Ureter (tissue), 1 donor: ENCODE measurements at regions not wholly inside any gene's neighbourhood (a gene's known extent, or its start where the extent isn't known, plus 50 kb on each side); places are given as distances from the start of the nearest gene placed in this dataset.

Experiments
- DNase-seq: peaks from one replicate; pipeline ENCODE4 v3.0.0-alpha.2; 2020; ENCODE audit warnings: low spot score
- donor health status: DM: yes; HTN: yes; CAD: no.

DNA sequence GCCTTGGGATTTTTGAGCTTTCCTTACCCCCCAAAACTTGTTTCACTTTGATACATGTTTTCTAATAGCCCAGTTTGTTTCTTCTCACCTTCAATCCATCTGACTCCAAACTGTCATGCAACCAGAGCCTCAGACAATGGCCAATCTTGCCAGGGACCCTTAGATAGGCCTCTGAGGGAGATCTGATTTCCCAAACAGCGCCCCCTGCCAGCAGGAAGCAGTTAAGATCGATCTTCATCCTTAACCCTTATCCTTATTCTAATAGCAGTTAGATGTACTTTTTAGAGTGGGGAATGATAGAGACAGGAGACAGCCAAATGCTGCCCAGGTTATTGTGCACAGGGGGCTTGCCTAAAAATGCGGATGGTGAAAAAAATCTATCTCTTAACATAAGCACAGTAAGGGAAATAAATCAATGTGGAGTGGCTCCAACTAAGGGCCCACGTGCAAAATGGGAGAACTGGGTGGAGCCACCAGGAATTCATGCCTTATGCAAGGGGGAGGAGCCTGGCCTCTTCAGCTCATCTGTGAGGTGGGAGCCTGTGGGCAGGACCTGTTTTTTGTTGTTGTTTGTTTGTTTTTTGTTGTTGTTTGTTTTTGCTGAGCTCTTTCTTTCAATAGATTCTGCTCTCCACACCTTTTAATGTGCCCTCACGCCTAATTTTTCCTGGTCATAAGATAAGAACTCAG, 833.6 kb upstream of the AGA start:
- DNase-seq, result no peak

DNA sequence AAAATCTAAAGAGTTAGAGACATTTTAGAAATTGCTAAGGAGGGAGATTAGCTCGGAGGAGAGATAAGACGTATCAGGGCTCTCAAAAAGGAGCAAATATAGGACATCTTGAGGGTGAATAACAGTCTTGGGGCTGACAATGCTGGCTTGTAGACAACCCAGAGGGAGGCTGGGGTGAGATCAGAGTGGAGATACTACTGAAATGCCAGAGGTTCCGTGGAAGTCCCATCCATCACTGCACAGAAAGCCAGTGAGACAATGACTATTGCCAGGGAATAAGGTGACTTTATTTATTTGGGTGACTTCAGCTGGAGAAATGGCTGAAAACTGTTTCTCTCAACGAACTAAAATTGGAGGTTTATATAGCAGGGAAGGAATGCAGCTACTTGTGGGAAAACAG, 838.1 kb upstream of the AGA start:
- no peak for DNase-seq

DNA sequence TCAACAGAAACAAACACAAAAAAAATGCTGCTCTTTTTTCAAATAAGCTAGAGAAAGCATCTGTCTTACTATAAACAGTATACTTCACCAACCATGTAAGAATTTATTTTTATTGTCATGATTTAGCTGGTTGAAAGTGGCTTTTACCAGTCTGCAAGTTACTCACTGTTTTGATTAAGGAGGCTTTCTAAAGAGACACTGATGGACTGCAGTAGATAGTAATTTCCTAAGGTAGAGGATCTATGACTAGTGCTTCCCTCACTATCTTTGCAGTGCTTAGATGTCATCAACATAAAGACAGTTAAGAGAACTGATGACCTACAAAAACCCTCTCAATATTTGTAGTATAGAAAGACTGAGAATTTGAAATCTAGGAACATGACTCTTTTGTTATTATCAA, 846.2 kb upstream of the AGA start:
- no peak for DNase-seq

DNA sequence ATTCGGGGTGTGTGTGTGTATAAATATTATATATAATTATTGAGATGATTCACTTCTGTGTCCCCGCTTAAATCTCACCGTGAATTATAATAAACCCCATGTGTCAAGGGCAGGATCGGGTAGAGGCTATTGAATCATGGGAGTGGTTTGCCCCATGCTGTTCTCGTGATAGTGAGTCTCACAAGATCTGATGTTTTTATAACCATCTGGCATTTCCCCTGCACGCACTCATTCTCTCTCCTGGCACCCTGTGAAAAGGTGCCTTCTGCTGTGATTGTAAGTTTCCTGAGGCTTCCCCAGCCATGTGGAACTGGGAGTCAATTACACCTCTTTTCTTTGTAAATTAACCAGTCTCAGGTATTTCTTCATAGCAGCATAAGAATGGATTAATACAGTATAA, 851.4 kb upstream of the AGA start:
- no peak for DNase-seq

DNA sequence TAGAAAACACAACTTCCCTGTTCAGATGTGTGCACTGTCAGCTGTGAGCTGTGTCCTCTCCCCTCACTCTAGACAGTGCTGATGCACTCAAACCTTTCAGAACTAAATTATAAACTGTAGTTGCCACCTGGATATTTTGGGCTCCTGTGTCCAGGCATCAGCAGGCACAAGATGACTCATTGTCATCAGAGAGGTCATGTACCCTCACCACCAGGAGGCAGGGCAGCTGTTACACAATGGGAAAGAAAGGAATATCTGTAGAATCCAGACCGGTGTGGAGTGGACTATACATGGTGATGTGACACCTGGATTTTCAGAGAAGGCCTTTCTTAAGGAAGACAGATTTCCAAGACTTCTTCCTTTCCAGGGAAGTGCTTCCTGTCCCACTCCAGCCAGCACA, 854.4 kb upstream of the AGA start:
- DNase-seq, result no peak

DNA sequence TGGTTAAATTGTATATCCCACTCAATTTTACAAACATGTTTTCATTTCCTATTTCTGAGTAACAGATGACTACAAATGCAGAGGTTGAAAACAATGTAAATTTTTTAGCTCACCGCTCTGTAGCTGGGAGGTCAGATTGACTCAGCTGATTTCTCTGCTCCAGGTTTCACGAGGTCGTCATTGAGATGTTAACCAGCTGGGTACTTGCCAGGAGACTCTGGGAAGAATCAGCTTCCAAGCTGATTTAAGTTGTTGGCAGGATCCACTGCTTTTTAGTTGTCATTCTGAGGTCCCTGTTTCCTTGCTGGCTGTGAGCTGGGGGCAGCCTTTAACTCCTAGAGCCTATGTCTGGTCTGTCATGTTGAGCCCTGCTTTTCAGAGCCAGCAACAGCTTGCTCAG, 864.3 kb upstream of the AGA start:
- DNase-seq, result no peak

DNA sequence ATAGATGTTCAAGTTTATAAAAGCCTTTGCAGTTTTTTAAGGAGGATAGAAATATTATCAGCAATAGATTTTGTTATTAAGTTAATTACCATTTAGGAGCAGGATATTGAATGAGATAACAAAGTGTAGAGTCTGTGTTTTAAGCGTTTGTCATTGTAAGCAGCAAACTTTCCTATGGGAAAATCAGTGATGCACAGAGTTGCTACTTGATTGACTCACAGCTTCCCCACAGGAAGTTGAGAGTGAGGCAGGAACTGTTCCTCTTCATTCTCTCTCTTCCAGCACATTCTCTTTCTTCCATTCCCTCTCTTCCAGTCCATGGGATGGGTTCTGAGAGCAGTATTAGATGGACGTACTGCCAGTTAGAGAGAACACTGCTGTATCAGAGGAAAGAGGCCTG, 867.7 kb upstream of the AGA start:
- DNase-seq, result no peak

DNA sequence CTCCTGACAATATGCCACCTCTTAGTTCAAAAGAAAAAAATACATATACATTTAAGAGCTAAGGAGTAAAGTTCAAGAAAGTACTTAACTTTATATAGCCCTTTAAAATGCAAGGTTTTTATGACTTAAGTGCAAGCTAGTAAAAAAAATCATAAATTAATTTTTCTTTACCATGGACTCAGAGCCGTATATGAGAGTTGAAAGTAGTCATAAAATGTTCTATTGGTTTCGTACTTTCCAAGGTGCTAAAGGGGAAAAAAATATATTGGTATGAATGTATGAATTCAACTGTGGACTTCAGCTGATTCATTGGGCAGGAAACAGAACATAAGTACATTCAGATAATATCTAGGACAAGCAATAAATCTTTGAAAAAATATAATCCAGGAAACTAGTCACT, 869.8 kb upstream of the AGA start:
- DNase-seq, result no peak

DNA sequence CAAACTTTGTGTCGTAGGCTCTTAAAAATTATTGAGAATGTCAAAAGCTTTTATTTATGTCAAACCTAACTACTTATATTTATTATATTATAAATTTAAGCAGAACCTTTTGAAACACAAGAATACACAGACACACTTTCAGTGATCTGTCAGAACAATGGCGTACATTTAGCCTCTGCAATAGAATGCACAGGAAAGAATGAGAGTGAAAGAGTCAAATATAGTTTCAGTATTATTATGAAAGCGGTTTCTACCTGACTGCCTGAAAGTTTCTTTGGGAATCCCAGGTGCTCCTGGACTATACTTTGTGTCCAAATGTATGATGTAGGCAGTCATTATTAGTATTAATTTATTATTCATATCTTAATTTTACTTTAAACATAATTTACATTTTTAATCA, 872.0 kb upstream of the AGA start:
- no peak for DNase-seq

DNA sequence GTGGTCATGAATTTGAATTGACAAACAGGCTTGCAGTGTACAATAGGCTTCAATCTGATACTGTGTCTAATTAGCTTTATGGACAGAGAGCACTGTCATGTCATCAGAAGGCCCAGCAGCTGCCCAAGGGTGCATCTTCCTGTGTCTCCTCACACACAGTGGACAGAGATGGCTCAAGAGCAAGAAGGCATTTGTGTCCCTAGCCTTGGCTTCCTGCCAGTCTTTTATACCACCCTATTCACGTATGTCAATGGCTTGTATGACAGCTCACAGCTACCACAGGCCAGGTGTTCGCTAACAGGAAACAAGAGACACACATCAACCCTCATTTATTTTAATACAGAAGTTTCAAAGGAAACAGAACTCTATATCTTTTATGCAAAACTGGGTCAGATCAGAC, 874.0 kb upstream of the AGA start:
- no peak for DNase-seq

DNA sequence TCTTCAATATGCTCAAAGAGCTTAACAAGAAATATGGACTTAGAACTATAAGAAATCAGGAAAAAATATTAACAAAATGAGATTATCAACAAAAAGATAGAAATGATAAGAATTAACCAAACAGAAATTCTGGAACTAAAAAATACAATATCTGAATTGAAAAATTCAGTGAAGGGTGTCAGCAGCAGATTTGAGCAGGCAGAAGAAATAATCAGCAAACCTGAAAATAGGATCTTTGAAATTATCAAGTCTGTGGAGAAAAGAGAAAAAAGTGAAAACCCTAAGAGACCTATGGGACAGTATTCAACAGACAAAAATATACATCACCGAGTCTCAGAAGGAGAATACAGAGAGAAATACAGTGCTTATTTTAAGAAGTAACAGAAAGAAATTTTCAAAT, 877.8 kb upstream of the AGA start:
- DNase-seq, result no peak

DNA sequence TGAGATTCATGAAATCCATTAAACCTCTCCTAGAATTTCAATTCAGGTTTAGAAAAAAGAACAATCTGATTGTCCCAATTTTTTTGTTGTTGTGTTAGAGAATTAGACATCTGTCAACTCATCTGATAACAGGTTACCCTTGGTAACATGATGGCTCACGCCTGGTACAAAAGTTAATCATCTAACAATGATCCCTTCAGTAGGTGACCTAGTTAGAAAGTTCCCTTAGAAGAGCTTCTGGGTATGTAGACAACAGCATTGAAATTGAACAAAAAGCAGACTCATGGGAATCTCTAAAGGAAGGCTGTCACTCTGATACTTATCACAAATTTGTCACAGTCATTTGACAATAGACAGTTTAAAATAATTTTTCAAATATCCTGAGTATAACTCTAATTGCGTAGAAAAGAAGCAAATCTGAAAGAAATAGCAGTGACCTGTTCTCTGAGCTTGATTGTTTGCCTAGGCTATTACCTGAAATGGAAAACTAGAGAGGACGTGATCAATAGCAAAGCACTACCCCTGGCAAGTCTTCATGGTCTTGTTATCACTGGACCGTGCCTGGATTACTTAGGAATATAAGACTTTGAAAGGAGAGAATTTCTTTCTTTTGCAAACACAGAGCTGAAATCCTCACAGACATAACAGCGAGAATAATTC, 880.4 kb upstream of the AGA start:
- no peak for DNase-seq

DNA sequence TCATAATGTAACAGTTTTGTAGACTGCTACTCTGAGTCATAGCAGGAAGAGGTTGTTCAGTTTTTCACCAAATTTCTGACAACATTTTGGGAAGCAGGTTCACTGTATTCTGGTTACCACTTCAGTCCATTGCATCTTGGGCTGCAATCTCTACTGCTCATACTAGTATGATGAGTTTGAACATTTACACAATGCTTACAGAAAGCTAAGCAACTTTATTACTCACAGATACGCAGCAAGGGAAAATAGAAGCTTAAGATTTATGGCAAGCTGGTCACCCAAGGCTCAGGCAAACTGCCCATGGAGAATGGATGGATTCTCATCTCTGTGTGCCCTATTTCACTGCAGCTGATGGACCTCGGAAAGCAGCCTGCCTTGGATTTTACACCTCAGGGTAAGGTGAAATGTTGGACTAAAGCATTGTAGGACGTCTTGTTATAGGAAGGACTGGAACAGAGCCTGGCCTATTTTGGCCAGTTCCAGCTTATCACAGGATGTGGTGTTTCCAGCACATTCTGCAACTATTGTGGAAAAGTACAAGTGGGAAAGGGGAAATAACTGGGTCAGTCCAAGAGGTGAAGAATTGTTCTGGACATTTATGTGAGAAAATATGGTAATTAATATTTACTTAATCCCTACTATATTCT, 887.1 kb upstream of the AGA start:
- DNase-seq, result no peak

DNA sequence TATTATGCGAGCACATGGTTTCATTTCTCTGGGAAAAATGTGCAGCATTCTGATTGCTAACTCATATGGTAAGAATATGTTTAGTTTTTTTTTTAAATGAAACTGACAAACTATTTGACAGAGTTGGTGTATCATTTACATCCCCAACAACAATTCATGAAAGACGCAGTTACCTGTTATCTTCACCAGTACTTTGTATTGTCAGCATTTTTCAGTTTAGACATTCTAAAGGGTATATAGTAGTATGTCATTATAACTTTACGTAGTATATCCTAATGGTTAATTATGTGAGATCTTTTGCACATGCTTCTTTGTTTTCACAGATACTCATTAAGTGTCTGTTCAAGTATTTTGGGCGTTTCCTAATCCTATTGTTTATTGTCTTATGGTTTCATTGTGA, 891.1 kb upstream of the AGA start:
- DNase-seq, result no peak

DNA sequence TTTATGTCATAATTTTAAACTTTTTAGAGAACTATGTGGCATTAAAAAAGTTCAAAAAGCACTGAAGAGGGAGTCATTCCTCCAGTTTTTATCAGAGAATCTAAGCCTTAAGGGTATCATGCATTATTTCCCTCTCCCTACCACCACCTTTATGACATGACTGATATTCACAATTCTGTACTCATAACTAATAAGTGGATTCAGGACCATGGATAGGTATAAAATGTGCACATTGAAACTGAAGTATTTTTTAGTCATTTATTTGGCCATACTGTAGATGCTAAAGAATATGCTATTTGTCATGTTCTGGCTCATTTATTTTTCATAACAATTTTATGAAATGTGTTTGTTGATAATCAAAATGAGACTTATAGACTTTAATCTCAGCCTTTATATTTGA, 897.5 kb upstream of the AGA start:
- no peak for DNase-seq

DNA sequence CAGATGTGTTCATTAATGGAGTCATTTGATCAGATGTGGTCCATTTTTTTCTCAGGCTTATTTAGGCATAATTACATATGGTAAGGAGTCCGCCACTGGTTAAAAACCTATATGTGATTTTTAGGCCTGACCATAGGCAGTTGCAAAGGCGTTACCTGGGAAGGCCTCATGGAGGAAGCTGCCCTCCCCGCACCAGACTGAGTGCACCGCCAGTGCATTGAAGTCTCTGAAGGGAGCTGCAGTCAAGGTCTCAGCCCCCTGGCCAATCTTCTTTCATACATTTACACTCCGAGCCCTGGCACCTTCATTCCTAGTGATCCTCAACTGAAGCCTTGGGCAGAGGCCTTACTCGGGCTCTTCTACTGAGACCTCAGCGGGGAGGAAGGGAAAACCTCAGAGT, 898.2 kb upstream of the AGA start:
- DNase-seq, result no peak

DNA sequence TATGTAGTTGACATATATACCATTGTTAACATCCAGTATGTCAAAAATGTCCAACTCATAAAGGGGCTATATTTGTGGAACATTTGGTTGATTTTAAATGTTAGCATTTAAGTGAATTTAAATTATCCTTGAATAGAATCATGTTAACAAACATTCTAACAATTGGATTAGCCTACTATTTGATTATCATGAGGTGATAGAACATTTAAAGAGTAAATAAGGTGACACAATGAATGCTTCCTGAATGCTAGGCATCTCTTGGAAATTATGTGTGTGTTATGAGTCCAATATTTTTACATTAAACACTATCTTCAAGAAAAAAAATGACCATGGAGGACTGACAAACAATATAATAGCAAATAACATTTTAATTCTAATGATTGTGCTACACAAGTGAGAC, 901.9 kb upstream of the AGA start:
- no peak for DNase-seq

DNA sequence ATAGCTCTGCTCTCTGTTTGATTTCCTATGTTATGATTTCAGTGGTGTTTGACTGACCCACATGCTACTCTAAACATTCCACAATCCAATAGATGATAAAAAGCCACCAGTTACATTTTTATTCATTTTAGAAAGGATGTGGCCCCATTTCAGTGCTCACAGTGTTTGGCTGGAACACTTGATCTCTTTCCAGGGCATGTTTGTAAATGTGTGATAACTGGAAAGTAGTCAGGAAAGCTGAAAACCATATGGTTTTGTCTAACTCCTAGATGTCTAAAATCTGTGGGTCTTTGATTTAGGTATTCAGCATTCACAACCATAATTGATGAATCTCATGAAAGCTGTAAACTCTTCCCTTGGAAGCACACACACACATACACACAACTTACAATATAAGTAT, 904.9 kb upstream of the AGA start:
- no peak for DNase-seq

DNA sequence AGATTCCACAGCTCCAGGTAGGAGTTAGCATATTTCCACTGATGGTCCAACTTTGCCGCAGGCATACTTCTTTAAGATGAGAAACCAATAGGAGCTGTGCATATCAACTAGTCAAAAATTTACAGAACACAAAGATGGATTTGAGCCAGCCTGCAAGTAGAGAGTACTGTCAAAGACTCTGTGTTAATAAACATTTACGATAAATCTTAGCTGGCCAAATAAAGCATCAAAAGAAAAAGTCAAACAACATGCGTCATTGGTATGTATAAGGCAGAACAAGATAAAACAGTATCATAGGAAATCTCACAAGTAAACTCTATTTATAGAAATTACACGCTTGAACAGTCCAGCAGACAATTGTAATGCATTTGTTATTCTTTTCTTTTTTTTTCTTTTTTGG, 907.4 kb upstream of the AGA start:
- no peak for DNase-seq

DNA sequence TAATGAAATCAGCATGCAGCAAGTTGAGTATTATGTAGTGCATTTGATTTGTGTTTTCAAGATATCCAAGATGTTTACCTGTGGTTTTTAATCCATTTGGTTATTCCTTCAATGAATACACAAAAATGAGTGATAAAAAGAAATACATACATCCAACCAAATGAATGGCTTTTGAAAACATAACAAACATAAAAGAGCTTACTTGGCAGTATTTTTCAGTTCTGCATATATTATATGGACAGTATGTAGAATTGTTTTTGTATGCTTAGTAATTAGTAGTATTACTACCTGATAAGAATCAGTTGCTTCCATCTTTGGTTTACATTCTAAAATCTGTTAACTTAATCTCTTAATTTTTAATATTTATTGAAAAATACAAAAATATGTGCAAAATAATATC, 908.9 kb upstream of the AGA start:
- DNase-seq, result no peak

DNA sequence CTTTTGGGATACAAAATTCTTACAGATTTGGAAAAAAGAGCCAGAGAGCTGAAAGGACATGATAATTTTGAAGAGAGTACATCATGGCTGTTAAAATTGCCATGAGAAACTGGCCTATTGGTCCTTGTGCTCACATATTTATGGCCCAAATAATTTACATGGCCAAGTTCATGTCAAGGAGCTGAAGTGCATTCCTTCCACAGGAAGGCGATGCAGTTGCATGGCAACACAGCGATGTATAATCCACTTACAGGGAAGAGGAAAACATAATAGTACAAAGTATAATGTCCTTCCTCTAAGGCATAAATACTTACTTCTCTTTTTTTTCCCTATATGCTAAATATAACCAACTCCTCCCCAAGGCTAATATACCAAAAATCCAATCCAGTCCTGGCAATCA, 914.5 kb upstream of the AGA start:
- no peak for DNase-seq

DNA sequence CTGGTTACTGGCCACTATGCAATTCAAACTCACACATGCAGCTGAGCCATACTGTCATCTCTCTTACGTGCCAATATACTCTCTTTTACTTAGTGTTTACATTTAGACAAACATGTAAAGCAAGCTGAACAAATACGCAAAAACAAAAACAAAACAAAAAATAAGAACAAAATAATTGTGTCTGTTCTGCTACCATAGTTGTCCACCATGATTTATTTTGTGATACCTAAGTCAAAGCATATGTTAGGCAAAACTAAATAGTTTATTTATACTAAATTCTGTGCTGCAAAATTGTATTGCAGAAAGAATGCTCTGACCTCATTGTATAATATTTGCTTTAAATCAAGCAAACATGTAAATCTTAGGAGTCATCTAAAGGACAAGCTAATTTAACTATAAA, 943.2 kb upstream of the AGA start:
- no peak for DNase-seq

DNA sequence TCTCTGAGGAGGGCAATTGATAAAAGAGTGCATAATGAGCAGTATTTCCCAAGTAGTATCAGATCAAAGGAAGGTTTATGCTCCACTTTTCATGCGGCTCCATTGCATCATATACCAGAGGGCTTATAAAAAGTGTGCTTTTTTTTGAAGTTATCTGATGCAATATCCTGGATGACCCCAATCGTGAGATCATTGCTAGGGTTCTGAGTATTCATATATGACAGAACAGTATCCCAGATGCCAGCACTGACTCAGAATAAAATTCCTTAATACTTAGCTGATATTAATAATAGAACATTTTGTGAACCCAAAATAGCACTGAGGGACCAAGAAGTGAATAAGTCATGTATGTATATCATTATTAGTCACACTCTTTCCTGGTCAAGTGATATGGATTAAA, 945.5 kb upstream of the AGA start:
- DNase-seq, result no peak

DNA sequence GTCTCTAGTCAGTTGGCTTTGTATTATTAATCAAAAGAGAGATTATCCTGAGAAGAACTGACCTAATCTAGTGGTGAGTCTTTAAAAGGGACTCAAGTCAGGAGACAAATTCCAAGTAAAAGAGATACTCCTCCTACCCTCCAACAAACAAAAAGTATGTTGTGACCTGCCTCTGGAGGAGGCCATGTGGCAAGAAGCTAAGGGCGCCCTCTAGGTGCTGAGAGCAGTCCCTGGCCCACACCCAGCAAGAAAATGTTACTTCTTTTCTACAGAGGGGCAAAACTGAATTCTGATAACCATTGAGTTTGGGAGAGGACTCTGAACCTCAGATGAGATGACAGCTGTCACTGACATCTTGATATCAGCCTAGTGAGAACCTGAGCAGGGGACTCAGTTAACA, 953.6 kb upstream of the AGA start:
- DNase-seq, result no peak
